GM19328 (cell line): ENCODE measurements at regions not wholly inside any gene's neighbourhood (a gene's known extent, or its start where the extent isn't known, plus 50 kb on each side); places are given as distances from the start of the nearest gene placed in this dataset.
A peak's percentile ranks its signal among the peaks of the same experiment; 100 is the strongest.

Experiments
- ATAC-seq: cut with Tn5 transposase; IDR thresholded peaks from one replicate; pipeline ENCODE4 v1.9.1; 2021; ENCODE audit warnings: mild to moderate bottlenecking, moderate library complexity; ENCODE audit not compliant: unreplicated experiment

DNA sequence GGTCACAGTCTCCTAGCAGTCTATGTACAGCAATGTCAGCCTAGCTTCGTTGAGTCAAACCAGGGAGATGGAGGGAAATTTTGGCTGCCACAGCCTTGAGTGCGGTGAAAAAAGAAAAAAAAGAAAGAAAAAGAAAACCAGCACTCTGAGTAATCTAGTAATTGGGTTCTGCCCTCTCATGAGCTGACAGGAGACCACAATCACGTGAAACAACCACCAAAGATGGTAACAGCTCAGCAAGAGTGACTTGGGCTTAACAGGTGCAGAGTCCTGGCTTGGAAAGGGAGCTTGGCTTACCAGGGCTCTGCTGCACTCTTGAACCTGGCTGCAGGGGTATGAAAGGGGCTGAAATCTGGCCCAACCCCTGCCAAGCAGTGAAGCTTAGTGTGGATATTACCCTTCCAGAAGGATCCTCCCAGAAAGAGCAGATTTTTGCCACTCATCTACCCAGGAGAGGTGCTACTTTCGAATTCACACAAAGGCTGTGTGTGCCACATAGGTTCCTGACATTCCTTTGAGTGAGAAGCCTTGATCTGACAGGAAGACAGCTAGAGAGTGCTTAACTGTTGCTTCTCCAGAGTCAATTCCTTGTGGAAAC is 350.3 kb downstream of the PTTG2 start:
- ATAC-seq = peak; percentile 85

DNA sequence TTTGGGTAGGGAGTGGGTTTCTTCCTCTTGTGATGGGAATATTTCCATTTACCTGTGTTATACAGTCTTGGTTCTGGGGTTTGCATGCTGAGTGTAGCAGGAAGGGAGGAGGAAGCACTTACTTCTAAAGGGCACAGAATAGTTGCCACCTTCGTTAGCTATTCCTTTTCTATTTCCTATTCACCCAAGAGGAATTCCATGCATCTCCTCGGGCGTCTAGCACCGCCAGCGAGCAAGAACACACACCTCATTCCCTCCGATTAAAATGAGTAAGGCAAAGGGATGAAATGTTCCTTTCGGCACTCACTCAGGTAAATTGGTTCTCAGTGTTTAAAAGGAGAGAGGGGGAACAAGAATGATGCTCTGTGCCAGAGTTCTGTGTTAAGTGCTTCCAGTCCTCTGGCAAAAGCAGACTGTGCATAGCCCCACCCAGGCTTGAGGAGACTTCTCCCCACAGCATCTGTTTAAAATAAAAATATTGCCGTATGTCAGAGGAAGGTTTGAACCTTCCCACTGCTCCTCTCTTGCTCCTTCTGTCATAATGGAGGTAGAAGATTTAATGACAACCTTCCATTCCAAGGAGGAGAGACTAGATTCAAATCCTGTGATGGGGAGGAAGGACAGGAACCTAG is 351.4 kb downstream of the PTTG2 start:
- no peak for ATAC-seq

DNA sequence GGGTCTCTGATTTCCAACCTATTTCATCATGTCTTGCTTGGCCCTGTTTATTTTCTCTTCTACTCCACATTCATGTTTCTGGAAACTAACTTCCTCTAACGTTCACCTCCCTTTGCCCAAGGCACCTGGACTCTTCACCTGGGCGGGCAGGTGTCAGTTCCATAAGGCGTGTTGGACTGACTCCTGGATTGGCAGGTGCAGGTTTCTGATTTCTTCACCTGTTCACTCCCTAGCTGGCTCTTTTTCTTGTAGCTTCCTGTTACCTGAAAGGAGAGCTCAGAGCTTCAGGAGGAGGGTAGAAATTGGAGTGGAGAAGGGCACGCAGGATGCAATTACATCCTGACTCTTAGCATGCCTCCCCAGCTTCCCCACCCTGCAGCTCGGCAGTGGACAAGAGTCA is 350.8 kb upstream of the KLF3 start:
- ATAC-seq = no peak

DNA sequence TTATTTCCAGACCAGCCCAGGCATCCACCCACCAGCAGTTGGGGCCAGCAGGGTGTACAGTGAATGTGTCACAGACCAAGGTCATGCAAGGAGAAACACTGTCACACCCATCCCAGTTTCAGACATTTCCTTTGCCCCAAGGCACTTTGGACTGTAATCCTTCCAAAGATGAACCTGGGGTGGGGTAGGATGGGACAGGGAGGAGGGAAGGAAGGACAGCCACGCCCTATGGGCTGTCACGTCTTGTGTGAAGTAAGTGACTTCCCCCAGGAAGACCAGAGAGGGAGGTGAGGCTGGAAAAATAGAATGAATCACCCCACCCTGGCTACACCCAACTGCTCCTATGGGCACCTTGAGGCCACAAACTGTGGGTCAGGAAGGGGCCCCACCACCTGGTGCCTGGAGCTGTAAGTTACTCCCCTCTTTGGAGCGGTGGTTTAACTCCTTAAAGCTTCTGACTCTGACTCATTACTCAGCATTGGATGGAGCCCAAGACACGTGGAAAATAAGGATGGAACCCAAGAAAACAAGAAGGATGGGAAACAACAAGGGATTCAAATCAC is 349.9 kb upstream of the KLF3 start:
- no peak for ATAC-seq

DNA sequence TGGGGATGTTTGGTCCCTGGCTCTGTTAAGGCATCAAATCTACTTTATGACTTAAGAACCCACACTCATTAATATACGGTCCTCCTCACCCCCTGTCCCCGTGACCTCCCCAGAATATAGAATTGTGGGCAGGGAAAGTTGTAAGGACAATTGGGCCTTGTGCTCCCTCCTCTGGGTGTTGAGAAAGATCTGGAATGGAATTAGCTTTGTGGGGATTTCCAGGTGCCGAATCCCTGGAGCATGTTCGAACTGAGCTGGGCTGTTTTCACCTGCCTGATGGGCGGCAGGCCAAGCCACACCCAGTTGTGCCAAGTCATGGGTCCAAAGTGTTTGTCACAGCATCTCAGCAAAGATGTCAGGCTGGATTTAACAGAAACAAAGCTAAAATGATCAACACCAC is 349.3 kb upstream of the KLF3 start:
- ATAC-seq = no peak

DNA sequence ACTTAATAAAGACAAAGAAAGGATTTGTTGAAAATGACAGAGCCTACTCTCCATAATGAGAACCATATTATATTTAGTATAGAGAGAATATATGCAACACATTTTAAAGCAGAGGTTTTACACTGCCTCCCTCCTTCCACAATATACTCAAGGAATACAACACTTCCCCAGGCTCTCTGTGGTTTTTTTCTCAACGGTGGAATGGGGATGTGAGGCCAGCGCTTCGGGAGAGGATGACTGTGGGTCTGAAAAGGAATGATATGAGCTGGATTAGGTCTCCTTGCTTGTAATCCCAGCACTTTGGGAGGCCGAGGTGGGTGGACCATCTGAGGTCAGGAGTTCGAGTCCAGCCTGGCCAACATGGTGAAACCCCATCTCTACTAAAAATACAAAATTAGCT is 348.7 kb upstream of the KLF3 start:
- ATAC-seq = no peak

DNA sequence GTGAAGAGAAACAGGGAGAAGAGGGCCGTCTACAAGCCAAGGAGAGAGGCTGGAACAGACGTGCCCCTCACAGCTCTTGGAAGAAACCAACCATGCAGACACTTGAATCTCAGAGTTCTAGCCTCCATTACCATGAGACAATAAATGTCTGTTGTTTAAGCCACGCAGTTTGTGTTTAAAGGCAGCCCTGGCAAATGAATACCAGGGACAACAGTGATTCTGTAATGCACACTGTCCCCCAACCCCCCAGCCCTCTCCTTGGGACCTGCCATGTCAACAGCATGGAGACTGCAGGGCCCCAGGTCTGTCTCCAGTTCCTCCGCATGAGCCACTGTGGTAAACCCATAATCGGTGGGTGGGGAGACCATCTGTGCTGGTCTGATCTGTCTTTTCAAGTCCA is 348.0 kb upstream of the KLF3 start:
- no peak for ATAC-seq

DNA sequence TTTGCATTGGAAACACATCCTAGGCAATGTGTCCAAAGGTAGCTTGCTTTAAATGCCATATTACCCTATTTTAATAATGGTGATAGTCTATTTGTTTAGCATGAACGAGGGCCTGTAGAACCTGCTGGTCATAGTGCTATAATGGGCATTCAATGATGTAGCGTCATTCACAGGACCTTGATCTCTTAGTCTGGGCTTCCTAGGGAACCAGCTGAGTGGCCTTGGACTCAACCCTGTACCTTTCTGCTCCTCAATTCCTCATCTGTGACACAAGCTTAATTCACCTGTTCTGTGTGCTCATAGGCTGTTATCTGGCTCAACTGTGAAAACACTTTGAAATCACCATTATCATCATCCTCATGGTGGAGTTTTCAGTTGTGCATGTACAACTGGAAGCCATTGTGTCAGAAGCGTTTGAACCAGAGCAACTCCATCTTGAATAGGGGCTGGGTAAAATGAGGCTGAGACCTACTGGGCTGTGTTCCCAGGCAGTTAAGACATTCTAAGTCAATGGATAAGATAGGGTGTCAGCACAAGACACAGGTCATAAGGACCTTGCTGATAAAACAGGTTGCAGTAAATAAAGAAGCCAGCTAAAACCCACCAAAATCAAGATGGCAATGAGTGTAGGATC is 346.8 kb upstream of the KLF3 start:
- no peak for ATAC-seq

DNA sequence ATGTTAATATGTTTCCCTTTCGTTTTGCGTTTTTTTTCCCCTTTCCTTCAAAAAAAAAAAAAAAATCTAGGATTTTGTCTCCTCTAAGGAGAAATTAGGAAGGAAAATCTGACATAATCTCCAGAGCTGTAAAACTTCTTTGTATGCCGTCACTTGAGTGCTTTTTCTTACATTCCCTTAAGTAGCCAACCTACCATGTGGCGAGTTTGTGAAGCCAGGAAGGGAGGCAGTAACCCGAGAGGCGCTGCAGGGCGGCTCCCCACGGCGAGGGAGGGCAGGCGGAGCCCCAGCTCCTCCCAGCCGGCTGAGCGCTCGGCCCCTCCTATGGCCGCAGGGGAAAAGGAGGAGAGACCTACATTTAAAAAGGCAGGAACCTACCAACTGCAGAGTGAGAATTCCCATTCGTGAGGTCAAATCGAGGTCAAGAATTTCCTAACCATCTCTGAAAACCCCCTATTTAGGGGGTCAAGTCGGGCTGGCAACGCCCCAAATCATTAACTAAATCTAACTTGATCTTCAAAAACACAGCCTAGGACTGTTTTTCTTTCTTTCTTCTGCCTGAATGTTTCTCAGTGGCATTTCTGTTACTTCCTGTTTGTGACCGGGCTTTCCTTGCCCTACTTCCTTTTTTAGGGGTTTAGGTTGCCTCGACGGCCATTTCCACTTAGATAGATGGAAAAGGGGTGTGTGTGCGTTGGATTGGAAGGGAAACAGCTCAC is 345.1 kb upstream of the KLF3 start:
- peak; percentile 81 for ATAC-seq

DNA sequence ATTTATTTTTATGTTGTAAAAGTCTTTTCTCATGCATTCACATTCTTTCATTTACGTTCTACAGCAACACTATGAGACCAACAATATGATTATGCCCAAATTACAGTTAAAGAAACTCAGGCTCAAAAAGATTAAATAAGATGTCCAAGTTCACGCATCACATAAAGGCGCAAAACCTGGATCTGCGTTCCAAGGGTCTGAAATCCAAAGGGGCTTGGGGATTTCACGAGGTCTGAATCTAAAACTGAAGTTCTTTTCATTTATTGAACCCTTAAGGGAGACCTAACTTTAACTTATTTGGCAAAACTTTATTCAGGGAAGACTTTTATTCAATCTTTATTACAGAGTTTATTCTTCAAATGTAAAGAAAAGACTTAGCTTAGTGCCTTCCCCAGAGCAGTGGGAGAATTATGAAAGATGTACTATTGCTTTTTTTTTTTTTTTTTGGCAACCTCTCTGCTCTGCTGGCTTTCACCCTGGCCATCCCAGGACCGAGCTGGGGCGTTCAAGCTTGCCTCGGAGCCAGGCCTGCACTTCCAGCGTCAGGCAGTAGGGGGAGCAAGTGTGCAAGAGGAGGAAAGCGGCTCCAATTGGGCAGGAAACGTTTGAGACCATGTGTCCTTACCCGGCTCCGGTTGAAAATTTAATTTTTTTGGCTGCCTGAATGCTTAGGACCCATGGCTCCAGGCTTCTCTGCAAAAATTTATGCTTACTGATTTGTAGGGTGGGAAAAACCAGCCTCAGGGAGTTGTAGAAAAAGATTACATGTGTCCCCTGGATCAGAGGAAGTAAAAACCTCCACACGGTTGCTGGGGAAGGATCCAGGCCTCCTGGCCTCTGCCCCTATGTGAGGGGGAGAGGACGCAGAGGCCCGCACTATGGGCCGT is 344.3 kb upstream of the KLF3 start:
- peak; percentile 46 for ATAC-seq

DNA sequence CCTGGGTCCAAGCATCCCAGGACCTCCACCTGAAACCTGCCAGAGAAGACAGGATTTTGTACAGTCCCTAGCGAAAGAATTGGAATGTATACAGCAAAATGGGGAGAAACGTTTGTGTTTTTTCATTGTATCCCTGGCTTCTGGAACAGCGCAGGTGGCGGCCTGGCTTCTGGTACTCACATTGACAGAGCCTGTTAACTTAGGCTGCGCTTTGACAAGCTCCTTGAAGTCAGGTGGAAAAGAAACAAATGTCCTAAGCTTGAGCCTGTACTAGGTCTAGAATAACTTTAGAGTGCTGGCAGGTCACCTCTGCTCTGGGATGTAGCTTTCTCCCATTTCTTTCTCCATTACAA is 343.7 kb upstream of the KLF3 start:
- ATAC-seq = no peak

DNA sequence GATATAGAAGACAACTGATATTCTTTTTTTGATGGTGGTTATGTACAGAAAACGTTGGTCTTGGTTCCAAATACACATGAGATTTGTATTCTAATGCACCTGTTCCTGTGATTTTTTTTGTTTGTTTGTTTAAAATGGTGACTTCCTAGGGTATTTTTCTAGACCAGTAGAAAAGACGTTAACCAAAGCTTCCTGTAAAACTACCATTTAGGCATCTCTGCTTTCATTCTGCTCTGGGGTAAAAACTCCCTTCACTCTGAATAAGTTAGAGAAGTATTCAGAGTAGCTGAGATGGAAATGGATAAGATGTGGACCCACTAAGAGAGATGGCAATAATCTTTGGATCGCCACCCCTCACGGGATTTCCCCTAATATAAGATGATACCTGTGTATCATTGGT is 343.2 kb upstream of the KLF3 start:
- no peak for ATAC-seq

DNA sequence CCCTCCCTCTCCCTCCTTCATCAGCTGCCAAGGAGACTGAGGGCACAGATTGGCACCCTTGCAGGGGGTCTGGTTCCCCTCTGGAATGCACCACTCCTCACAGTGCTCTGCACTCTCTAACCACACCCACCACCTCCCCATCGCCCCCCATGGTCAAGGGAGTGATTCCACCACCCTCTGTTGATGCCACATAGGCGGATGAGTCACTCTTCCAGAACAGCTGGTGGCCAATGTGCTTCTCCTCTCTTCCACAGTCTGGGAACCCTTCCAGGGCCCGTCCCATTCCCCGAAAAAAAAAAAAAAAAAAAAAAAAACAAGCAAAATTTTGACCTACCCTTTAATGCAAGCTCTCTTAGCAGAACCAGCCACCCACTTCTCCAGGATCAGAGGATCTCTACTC is 341.3 kb upstream of the KLF3 start:
- ATAC-seq = no peak

DNA sequence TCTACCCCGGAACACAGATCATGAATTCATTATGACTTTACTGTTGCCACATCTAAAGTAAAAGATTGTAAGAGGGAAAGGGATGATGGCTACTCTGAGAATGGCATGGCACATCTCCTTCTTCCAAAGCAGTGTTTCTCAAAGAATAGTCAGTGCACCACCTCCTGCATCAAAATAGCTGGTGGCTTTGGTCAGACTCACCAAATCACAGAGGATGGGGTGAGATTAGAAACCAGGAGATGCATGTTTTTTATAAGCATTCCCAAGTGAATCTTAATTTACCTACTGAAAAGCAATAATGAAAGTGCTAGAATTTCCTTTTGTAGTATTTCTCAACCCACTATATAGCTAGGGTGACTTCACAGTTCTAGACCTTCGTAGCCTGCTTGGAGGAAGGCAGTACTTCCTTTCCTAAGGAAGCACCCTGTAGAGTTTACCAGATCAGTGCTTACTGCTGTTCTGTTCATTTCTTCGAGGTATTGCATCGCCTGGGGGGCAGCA is 340.8 kb upstream of the KLF3 start:
- ATAC-seq = no peak

DNA sequence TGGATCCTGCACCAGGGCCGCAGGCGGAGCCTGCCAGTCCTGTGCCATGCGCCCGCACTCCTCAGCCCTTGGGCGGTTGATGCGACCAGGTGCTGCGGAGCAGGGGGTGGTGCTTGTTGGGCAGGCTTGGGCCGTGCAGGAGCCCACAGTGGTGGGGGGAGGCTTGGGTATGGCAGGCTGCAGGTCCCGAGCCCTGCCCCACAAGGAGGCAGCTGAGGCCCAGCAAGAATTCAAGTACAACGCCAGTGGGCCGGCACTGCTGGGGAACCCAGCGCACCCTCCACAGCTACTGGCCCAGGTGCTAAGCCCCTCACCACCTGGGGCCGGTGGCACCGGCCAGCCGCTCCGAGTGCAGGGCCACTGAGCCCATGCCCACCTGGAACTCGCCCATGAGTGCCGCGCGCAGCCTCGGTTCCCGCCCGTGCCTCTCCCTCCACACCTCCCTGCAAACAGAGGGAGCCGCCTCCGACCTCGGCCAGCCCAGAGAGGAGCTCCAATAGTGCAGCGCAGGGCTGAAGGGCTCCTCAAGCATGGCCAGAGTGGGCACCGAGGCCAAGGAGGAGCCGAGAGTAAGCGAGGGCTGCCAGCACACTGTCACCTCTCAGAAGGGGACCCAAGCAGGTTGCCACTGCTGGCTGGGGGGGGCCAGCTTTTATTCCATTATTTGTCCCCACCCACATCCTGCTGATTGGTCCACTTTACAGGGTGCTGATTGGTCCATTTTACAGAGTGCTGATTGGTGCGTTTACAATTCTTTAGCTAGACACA is 339.0 kb upstream of the KLF3 start:
- ATAC-seq = no peak

DNA sequence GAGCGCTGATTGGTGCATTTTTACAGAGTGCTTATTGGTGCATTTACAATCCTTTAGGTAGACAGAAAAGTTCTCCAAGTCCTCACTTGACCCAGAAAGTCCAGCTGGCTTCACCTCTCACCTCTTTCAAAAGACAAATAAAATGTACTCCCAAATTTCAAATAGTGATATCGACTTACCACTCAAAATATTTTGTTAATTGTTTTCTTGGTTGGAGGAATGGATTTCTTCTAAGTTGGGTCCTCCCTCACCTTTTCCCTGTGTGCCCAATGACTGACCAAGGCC is 338.4 kb upstream of the KLF3 start:
- no peak for ATAC-seq

DNA sequence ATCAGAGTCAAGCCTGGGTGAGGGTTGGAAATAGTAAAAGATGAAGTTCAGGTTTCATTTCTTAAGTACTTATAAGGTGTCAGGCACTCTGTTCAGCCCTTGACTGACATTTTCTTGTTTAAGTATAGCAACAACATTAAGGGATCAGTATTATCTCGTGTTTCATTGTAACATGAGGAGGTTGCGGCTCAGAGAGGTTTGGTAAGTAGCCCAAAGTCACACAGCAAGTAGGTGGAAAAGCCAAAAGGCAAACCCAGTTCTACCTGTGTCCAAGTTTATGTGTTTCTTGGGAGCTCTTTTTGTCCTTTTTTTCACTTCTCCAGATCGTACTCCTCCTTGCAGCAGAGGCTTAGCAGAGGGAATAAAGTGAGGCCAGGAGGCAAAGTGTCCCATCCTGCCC is 337.5 kb upstream of the KLF3 start:
- no peak for ATAC-seq

DNA sequence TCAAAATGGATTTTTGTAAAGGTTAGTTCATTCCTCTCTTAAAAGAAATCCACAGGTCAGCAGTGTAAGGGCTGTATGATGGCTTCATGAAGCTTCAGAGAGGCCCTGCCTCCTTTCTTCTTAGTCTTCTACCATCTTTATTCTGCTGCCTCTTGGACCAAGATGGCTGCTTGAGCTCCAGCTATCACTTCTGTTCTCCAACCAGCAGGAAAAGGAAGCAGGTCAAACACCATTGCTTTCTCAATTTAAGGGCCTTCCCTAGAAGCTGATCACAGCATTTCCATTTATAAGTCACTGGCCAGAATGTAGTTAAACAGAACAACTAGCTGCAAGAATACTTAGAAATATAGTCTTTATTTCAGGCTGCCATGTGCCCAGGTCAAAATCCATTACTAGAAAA is 336.8 kb upstream of the KLF3 start:
- no peak for ATAC-seq

DNA sequence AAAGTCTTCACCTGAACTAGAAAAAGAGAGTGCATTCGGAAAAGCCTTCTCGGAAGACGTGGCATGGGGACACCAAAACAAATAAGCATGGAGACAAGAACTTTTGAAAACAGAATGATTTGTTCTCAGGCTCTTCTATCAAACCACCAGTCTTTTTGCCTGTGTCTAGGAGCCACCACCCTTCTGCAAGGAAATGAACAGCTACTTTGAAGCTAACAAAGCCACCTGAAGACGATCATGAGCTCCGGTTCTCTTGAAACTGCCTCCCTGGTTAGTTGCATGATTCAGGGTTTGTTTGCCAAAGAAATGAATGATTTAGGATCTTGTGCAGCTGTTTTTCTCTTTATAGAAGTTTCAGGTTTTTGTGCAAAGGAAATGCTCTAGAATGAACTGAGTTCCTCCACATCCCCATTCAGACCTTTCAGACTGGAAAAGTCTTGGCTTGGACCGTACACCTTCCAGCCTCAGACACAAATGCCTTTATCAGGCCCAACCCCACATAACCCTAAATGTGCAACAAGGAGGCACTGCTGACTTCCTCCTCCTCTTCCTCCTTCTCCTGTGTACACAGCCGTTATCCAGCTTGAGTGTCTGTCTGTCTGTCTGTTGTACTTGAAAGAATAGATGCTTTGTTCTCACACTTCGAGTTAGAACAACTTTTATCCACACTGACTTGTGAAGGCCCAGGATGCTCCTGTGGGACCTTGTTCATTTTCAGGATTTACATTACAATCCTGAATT is 334.8 kb upstream of the KLF3 start:
- no peak for ATAC-seq
